ENCODE measurements at regions not wholly inside any gene's neighbourhood (a gene's known extent, or its start where the extent isn't known, plus 50 kb on each side); places are given as distances from the start of the nearest gene placed in this dataset.

DNA sequence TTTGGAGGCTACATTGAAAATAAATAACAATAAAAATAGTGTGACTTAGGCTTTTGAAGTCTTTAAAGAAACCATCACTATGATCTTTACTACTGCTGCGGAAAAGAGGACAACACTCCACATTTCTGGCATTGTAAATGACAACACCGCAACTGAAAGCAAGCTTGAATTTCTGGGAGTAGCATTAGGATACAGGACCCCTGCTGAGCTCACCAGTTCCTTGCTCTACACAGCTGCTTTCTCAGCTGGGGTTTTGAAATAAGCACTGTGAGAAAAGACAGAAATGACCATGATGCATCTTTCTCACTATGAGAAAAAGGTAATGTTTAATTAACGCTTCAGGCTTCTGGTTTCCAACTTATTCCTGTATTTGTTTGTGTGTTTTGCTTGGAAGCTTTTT is 168.0 kb downstream of the TAF11L14 start:
- CTCF ChIA-PET: no interaction called here
- intact Hi-C loops (cut with micrococcal nuclease): no loop called here
- Mint-ChIP-seq H3K4me1 (ENCODE audit: low read depth) (no peaks in the 10 kb centered on the region), H3K27me3 (no peaks in the 10 kb centered on the region), H3K9me3 (peaks cover 4% of the 10 kb centered on the region), H3K4me3 (no peak overlapping the region), H3K36me3 (ENCODE audit: low read depth) (no peaks in the 10 kb centered on the region), H3K27ac (no peak overlapping the region)
- TF ChIP-seq, protein P1, sequence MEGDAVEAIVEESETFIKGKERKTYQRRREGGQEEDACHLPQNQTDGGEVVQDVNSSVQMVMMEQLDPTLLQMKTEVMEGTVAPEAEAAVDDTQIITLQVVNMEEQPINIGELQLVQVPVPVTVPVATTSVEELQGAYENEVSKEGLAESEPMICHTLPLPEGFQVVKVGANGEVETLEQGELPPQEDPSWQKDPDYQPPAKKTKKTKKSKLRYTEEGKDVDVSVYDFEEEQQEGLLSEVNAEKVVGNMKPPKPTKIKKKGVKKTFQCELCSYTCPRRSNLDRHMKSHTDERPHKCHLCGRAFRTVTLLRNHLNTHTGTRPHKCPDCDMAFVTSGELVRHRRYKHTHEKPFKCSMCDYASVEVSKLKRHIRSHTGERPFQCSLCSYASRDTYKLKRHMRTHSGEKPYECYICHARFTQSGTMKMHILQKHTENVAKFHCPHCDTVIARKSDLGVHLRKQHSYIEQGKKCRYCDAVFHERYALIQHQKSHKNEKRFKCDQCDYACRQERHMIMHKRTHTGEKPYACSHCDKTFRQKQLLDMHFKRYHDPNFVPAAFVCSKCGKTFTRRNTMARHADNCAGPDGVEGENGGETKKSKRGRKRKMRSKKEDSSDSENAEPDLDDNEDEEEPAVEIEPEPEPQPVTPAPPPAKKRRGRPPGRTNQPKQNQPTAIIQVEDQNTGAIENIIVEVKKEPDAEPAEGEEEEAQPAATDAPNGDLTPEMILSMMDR (IDR thresholded peaks at IDR 0.05): no peak
- POLR2A ChIA-PET: no interaction called here
- DNase-seq: no peak
- ATAC-seq: no peak

DNA sequence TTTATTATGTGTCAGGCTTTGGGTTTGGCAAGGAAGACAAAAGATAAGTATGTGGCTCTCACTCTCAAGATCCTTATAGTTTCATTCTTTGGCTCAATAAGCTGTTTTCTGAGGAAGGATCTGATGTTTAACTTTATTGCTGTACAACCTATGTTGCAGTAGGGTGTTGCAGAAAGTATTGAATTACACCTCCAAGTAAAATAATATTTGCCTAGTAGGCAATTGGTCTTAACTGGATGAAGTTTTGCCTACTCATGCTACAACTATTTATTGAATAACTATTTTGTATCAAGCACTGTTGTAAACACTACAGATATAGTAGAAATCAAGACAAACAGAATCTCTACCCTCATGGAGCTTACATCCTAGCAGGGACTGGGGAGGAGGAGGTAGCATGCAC is 169.7 kb downstream of the TAF11L14 start:
- Mint-ChIP-seq H3K4me3 (no peak overlapping the region), H3K9me3 (no peaks in the 10 kb centered on the region), H3K27ac (no peak overlapping the region), H3K4me1 (ENCODE audit: low read depth) (no peaks in the 10 kb centered on the region), H3K27me3 (no peaks in the 10 kb centered on the region), H3K36me3 (ENCODE audit: low read depth) (no peaks in the 10 kb centered on the region)
- intact Hi-C loops (cut with micrococcal nuclease): no loop called here
- CTCF ChIA-PET: no interaction called here
- TF ChIP-seq, protein P1 (IDR thresholded peaks at IDR 0.05): no peak
- POLR2A ChIA-PET: no interaction called here
- no peak for DNase-seq
- ATAC-seq: no peak

DNA sequence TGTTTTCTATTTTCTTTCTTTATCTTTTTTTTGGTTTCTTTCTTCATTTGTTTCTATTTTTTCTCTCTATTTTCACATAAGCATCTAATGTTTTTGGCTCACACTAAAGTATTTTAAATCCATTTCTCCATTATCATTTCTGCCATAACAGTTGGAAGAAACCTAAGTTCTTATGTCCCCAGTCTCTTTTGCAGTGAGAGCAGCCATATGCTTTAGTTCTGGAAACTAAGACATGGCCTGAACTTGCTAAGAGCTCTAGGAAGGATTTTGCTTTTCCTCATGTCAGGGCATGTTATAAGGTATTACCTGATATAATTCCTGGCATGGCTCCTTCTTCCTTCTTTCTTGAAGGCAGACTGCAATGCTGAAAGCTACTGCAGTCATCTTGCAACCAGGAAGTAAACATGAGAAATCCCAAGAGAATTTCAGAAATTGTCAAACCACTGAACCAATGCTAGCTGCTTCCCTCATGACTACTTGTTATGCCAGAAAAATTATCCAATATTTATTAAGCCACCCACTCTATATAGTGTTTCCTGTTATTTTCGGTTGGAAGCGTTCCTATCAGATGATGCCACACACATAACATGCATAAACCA is 171.1 kb downstream of the TAF11L14 start:
- TF ChIP-seq, protein P1 (IDR thresholded peaks at IDR 0.05): no peak
- no peaks in the 10 kb centered on the region for H3K9me3 Mint-ChIP-seq
- ChIA-PET CTCF (no interaction called here), POLR2A (no interaction called here)
- ATAC-seq (no peak), DNase-seq (no peak)
- H3K36me3 Mint-ChIP-seq (ENCODE audit: low read depth): no peaks in the 10 kb centered on the region
- no peaks in the 10 kb centered on the region for H3K27me3 Mint-ChIP-seq
- H3K4me1 Mint-ChIP-seq (ENCODE audit: low read depth): no peaks in the 10 kb centered on the region
- intact Hi-C loops (cut with micrococcal nuclease): no loop called here
- H3K4me3 Mint-ChIP-seq: no peak overlapping the region
- H3K27ac Mint-ChIP-seq: no peak overlapping the region

DNA sequence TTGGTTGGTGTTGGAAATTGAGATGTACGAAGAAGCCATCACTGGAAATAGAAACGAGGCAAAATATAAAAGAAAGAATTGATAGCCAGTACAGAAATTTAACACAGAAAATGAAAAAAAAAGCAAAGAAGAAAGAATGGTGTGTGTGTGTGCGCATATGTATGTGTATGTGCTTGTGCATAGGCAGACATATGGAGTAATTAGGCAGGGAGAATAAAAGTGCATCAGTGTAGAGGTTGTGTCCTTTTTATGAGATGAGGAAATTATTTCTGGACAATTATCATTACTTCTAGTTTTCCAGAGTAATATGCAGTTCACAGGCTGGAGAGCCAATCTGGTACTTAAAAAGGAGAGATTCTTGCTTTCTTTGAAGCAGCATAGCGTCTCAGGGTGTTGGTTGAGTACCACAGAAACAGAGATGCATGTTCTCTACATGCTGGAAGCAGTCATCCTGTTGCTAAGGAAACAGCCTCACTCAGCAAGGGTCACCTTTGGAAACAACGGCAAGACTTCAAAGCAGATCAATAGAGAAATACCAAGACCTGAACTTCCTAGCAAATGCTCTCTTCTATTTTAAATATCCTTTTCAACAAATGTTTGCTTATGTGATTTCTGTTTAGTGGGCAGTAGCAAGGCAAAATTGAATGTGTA is 172.7 kb downstream of the TAF11L14 start:
- ATAC-seq (no peak), DNase-seq (no peak)
- TF ChIP-seq, protein P1 (IDR thresholded peaks at IDR 0.05): no peak
- no peaks in the 10 kb centered on the region for H3K4me1 Mint-ChIP-seq (ENCODE audit: low read depth)
- no peaks in the 10 kb centered on the region for H3K36me3 Mint-ChIP-seq (ENCODE audit: low read depth)
- H3K27me3 Mint-ChIP-seq: no peaks in the 10 kb centered on the region
- no peak overlapping the region for H3K27ac Mint-ChIP-seq
- H3K9me3 Mint-ChIP-seq: peaks cover 2% of the 10 kb centered on the region
- intact Hi-C loops (cut with micrococcal nuclease): no loop called here
- ChIA-PET CTCF (no interaction called here), POLR2A (no interaction called here)
- H3K4me3 Mint-ChIP-seq: no peak overlapping the region

DNA sequence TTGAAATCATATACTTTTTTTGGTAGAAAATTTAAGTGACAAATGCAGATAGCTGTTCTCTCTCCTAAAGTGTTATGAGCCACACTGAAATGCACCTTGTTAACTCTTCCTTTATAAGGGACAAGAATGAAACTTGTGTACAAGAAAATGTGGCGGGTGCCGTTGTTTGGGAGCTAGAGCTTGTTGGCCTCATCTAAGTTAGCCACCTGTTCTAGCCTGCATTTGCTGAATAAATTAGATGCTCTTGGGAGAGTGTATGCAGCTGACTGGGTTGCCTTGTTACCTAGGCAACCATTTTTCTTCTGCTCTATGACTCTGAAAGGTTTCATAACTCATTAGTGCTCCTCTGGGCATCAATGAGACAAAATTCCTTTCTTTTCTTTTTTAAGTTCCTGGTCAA is 174.3 kb downstream of the TAF11L14 start:
- peaks cover 2% of the 10 kb centered on the region for H3K9me3 Mint-ChIP-seq
- DNase-seq: no peak
- CTCF ChIA-PET: no interaction called here
- H3K27ac Mint-ChIP-seq: no peak overlapping the region
- H3K4me1 Mint-ChIP-seq (ENCODE audit: low read depth): no peaks in the 10 kb centered on the region
- intact Hi-C loops (cut with micrococcal nuclease): no loop called here
- H3K4me3 Mint-ChIP-seq: no peak overlapping the region
- no peaks in the 10 kb centered on the region for H3K36me3 Mint-ChIP-seq (ENCODE audit: low read depth)
- TF ChIP-seq, protein P1 (IDR thresholded peaks at IDR 0.05): no peak
- POLR2A ChIA-PET: no interaction called here
- ATAC-seq: no peak
- no peaks in the 10 kb centered on the region for H3K27me3 Mint-ChIP-seq

Data from activated CD8-positive, alpha-beta T cell treated with anti-CD3 and anti-CD28 coated beads for 36 hours (primary cell).